Bronchial epithelial cell (primary cell): ENCODE measurements at regions not wholly inside any gene's neighbourhood (a gene's known extent, or its start where the extent isn't known, plus 50 kb on each side); places are given as distances from the start of the nearest gene placed in this dataset.

Experiments used
- DNase-seq: peaks from one replicate; pipeline ENCODE4 v3.0.0-alpha.2; 2010; ENCODE audit warnings: low read depth
- FAIRE-seq: peaks from 2 replicates; lab custom pipeline; 2011; peaks lifted over from hg19 to GRCh38; lab: Jason Lieb, UNC
- H3K27me3 ChIP-seq: 2 replicates; pipeline ENCODE4 v1.5.1; 2011; ENCODE audit warnings: low read length; ENCODE audit not compliant: control insufficient read depth, insufficient read depth
- H3K36me3 ChIP-seq: 2 replicates; pipeline ENCODE4 v1.5.1; 2011; ENCODE audit warnings: low read length; ENCODE audit not compliant: control insufficient read depth, insufficient read depth
- H3K4me3 ChIP-seq: 2 replicates; pipeline ENCODE4 v1.5.1; 2011; ENCODE audit warnings: mild to moderate bottlenecking, low read depth, low read length, control low read depth
- CTCF ChIP-seq: IDR thresholded peaks from 2 replicates; pipeline ENCODE4 v1.5.1; 2011; ENCODE audit warnings: mild to moderate bottlenecking, moderate library complexity, low read length, control low read depth, inconsistent platforms; ENCODE audit not compliant: insufficient read depth, severe bottlenecking

DNA sequence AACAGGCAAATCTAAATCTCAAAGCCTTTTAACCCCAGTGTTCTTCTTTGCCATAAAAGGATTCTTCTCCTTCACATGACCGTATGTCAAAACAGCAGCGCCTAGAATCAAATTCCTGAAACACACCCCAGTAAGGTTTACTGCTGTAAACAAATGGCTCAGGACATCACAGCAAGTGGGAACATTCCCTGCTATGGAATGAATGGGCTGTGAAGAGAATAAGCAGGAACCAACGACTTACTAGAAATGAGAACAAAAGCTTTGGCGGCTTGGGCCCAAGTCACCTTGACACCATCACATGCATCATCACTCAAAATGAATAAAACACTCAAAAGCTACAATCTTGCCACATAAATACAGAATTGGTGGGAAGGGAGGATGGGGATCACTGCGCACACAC, 80.4 kb upstream of the SPATA13 start:
- peaks cover 4% of the 10 kb centered on the region for H3K27me3 ChIP-seq
- H3K4me3 ChIP-seq = no peak overlapping the region
- TF ChIP-seq CTCF = no peak
- DNase-seq (no peak), FAIRE-seq (no peak)
- no peaks in the 10 kb centered on the region for H3K36me3 ChIP-seq

- no peak for TF ChIP-seq CTCF
- H3K27me3 ChIP-seq = peaks cover 7% of the 10 kb centered on the region
- H3K36me3 ChIP-seq = no peaks in the 10 kb centered on the region
- DNase-seq = no peak
- no peak for FAIRE-seq
- H3K4me3 ChIP-seq = no peak overlapping the region
Measured at GRCh38 chr13:24081387-24081786, 79.1 kb upstream of the SPATA13 start.

GRCh38 chr13:24083141-24083540, 77.4 kb upstream of the SPATA13 start:
- no peak overlapping the region for H3K4me3 ChIP-seq
- DNase-seq = no peak

GRCh38 chr13:24083722-24084421, 76.6 kb upstream of the SPATA13 start:
- no peak for TF ChIP-seq CTCF
- Histone ChIP-seq H3K36me3 (no peaks in the 10 kb centered on the region), H3K27me3 (peaks cover 15% of the 10 kb centered on the region), H3K4me3 (no peak overlapping the region)
- FAIRE-seq (no peak), DNase-seq (no peak)

More at GRCh38 chr13:24083141-24083540, 77.4 kb upstream of the SPATA13 start:
- no peak for TF ChIP-seq CTCF
- no peak for FAIRE-seq
- H3K36me3 ChIP-seq = no peaks in the 10 kb centered on the region
- peaks cover 15% of the 10 kb centered on the region for H3K27me3 ChIP-seq

GRCh38 chr13:24085662-24086061, 74.9 kb upstream of the SPATA13 start:
- FAIRE-seq = no peak
- Histone ChIP-seq H3K27me3 (peaks cover 15% of the 10 kb centered on the region), H3K36me3 (no peaks in the 10 kb centered on the region), H3K4me3 (no peak overlapping the region)
- no peak for TF ChIP-seq CTCF
- no peak for DNase-seq

GRCh38 chr13:24086642-24087041, 73.9 kb upstream of the SPATA13 start:
- TF ChIP-seq CTCF = no peak
- DNase-seq = no peak
- peaks cover 15% of the 10 kb centered on the region for H3K27me3 ChIP-seq
- no peak overlapping the region for H3K4me3 ChIP-seq
- FAIRE-seq = no peak
- no peaks in the 10 kb centered on the region for H3K36me3 ChIP-seq
